ENCODE measurements at regions not wholly inside any gene's neighbourhood (a gene's known extent, or its start where the extent isn't known, plus 50 kb on each side); places are given as distances from the start of the nearest gene placed in this dataset.

DNA sequence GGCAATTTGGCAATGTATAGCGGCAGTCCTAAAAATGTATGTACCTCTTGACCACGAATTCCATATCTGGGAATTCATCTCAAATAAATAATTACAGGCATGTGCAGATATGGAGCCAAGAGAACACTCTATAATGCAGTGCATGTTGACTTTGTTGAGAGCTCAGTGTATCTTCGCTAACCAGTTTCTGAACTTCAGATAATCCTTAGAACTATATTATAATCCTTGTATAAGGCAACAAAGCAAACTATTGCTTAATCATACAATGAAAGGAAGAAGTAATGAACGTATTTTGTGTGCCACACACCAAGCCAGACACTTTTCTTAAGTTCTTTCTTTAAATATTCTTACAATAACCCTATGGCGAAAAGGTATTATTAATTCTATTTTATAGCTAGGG lies 168.5 kb downstream of the SMIM20 start:
- in situ Hi-C loops (cut with HindIII; ENCODE audit: low pct_unique_long_range_greater_than_20kb, low sequenced_read_pairs): no loop called here
- DNase-seq (ENCODE audit: low read depth): no peak

DNA sequence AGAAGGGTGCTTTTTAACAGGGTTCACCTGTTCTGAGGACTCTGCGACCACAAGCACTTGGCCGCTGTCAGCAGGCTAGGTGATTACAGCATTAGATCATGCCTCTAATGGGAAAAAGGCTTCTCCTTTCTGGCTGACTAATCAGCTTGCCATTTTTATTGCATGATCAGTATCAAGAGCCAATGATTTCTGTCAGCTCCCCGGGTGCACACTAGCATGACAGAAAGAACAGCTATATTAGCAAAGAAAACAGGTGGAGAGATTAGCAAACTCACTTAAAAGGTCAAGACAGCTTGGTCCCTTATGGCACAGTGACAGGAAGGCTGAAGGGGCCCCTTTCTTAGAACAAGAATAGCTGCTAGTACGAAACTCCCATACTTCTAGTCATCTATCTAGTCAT lies 170.0 kb downstream of the SMIM20 start:
- in situ Hi-C loops (cut with HindIII; ENCODE audit: low pct_unique_long_range_greater_than_20kb, low sequenced_read_pairs): no loop called here
- DNase-seq (ENCODE audit: low read depth): peak; percentile 72

DNA sequence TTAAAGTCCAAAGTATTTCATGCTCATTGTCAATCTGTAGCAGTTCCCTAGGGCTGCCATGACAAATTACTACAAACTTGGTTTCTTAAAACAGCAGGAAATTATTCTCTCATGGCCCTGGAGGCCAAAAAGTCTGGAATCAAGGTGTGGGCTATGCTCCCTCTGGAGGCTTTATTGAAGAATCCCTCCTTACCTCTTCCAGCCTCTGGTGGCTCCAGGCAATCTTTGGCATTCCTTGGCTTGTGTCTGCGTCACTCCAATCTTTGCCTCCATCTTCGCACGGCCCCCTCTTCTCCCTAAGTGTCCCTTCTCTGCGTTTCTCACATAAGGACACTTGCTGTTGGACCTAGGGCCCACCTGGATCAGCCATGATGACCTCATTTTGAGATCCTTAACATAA lies 170.4 kb downstream of the SMIM20 start:
- DNase-seq (ENCODE audit: low read depth): no peak
- in situ Hi-C loops (cut with HindIII; ENCODE audit: low pct_unique_long_range_greater_than_20kb, low sequenced_read_pairs): no loop called here

DNA sequence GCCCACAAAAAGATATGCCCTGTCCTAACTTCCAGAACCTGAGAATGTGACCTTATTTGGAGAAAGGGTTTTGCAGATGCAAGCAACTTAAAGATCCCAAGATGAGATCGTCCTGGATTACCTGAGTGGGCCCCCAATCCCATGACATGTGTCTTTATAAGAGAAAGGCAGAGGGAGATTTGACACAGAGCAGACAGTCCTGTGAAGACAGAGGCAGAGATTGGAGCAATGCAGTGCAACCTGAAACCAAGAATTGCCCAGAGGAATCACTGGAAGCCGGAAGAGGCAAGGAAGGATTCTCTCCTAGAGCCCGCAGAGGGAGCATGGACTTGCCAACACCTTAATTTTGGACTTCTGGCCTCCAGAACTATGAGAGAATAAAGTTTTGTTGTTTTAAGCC lies 171.5 kb downstream of the SMIM20 start:
- no peak for DNase-seq (ENCODE audit: low read depth)
- in situ Hi-C loops (cut with HindIII; ENCODE audit: low pct_unique_long_range_greater_than_20kb, low sequenced_read_pairs): no loop called here

DNA sequence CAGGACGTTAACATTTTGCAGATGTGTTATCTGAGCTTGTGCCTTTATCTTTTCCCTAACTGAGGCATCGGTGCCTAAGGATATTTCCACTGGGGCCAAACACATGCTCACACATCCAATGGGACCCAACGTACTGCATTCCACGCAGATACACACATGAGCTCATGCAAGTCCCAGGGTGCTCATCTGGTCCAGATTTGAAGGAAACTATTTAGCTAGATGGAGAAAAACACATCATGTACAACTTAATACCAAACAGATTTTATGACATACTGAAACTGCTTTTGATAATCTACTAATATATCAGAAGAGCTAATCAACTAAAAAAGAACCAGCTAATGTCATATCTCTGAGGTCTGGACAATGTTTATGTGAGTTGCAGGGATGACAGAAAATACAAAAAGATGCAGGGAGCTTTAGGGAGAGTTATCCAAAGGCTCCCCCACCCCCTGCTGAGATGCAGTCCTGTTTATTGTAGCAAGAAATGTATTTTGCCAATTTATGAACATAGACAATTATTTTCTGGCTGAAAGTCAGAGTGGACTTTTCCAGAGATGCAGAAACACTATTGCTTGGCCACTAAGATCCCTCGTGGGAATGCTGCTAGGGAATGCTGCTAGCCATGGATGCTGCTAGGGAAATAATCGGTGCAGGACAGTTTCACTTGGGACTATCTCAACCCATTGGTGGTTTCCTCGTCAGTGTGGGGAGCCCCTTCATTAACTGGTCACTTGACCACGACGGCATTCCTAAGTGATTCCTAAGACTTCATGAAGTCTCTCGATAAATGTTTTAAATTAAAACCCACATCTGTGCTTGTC lies 172.8 kb downstream of the SMIM20 start:
- no peak for DNase-seq (ENCODE audit: low read depth)
- in situ Hi-C loops (cut with HindIII; ENCODE audit: low pct_unique_long_range_greater_than_20kb, low sequenced_read_pairs): no loop called here

DNA sequence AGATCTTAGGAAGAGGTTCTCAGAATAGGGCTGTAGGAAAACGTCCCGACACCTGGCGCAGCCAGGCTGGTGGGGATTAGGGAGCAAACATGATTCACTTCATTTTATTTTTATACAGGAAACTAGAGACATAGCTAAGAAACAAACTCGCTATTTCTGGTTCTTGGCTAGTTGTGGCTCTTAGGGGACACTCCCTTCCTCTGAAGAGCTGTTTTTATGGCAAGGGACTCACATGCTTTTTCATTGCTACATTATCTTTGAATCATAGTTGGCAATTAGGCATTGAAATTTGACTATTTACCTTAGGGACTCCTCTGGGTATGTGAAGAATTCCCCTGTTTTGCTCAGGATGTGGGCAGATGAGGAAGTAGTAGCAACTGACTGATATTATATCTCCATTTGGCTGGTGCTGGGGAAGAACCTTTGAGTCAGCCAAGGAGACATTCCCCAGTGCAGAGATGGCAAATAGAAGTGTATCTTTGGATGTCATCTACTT lies 174.5 kb downstream of the SMIM20 start:
- DNase-seq (ENCODE audit: low read depth): peak; percentile 39
- in situ Hi-C loops (cut with HindIII; ENCODE audit: low pct_unique_long_range_greater_than_20kb, low sequenced_read_pairs): no loop called here

DNA sequence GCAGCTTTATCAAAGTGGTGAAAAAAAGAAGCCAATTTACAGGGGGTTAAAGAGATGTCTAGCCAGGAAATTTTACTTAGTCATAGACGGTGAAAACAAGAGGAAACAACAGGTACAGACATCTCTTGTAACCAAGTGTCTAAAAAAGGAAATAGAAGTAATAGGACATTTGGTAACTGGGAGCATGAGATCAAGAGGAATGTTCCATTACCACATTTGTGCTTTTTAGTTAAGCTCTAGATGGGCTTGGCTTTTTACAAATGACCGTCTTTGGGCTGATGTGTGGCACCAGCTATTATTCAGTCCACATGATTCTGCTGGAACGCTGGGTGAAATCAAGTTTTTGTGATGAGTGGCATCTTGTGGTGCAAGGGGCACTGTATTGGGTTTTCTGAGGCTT lies 179.5 kb downstream of the SMIM20 start:
- no peak for DNase-seq (ENCODE audit: low read depth)
- in situ Hi-C loops (cut with HindIII; ENCODE audit: low pct_unique_long_range_greater_than_20kb, low sequenced_read_pairs): no loop called here

DNA sequence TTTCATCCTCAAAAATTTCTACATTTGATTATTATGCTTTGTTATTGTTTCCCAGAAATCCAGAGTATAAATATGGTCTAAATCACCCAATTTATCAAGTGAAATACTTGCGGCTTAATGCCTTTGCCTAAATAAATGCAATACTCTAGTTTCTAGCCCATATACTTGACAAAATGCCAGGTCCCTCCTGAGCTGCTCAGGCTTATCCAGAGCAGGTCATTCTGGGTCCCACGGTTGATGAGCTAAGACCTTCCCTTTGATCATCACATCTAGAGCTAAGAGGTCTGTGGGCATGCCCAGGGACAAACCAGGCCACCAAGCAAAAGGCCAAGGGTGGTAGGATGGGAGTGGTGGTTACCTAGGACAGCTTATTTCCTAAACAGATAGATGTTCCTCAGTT lies 180.1 kb downstream of the SMIM20 start:
- no peak for DNase-seq (ENCODE audit: low read depth)
- in situ Hi-C loops (cut with HindIII; ENCODE audit: low pct_unique_long_range_greater_than_20kb, low sequenced_read_pairs): no loop called here

DNA sequence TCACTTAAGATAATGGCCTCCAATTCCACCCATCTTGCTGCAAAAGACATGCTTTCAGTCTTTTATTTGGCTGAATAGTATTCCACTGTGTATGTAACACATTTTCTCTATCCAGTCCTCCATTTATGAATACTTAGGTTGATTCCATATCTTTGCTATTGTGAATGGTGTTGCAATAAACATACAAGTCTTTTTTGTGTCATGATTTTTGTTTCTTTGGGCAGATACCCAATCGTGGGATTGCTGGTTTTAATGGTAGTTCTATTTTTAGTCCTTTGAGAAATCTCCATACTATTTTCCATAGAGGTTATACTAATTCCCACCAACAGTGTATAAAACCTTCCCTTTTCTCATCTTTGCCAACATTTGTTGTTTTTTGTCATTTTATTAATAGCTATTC lies 180.9 kb downstream of the SMIM20 start:
- DNase-seq (ENCODE audit: low read depth): no peak
- in situ Hi-C loops (cut with HindIII; ENCODE audit: low pct_unique_long_range_greater_than_20kb, low sequenced_read_pairs): no loop called here

DNA sequence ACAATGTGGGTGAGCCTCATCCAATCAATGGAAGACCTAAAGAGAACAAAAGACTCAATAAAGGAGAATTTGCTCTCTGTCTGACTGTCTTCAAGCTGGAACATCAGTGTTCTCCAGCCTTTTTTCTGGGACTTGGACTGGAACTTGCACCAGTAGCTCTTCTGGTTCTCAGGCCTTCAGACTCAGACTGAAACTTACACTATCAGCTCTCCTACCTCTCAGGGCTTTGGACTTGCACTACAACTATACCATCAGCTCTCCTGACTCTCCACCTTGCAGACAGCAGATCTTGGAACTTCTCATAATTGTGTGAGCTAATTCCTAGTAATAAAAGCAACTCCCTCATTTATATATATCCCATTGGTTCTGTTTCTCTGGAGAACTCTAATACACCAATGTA lies 185.9 kb downstream of the SMIM20 start:
- no peak for DNase-seq (ENCODE audit: low read depth)
- in situ Hi-C loops (cut with HindIII; ENCODE audit: low pct_unique_long_range_greater_than_20kb, low sequenced_read_pairs): no loop called here

DNA sequence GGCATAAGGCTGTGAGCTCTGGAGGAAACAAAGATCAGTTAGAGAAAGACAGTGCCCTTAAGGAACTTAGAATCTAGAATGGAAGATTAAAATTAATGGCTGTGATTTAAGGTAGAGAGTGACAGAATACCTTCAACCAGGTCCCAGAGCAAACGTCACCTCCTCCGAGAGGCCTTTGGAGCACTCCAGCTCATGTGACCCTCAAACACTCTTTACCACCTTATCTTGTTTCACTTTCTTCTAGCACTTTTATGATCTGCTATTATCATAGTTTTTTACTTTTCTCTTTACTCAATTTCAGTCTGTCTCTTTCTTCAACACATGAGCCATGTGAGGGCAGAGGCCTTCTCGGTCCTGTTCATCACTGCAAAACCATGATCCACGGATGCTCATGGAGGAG lies 187.0 kb downstream of the SMIM20 start:
- in situ Hi-C loops (cut with HindIII; ENCODE audit: low pct_unique_long_range_greater_than_20kb, low sequenced_read_pairs): no loop called here
- DNase-seq (ENCODE audit: low read depth): no peak

DNA sequence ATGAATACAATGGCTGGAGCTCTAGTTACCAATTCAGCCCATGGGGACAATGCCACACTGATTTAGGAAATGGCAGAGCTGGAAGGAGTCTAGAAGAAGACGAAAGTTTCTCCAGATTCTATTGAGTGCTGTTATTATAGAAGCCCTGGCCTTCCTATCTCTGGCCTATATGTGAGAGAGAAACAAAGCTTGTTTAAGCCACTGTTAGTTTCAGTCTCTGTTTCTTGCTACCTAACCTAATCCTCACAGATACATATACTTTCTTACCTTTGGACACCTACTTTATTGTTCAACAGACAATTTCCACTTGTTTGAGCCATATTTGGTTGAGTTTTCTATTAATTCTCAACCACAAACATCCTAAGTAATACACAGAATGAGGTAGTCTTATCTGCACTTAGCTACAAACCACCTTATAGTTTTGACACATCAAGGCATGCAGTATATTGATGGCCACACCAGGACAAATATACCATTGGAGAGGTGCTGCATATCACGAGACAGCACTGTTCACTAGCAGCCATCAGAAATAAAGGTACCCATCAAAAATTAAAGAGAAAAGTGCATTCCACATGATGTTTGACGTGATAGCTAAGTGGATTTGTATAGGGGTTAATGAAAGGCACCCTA lies 190.2 kb downstream of the SMIM20 start:
- in situ Hi-C loops (cut with HindIII; ENCODE audit: low pct_unique_long_range_greater_than_20kb, low sequenced_read_pairs): no loop called here
- no peak for DNase-seq (ENCODE audit: low read depth)

DNA sequence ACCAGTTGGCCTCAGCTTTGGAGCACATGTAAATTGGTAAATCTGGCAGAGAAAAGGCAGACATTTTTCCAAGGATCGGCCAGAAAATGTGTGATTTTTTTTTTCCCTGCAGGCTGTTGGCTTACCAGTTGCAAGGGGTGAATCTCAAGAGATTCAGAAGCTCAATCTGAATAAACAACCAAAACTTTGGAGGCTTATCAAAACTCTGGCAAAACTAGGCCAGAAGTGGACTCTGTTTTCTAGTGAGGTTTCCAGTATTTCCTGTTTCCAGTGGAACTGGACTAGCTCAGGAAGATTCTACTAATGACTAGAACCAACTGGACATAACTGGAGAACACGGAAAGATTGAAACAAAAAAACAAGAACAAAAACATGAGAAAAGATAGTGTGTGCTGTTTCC lies 191.3 kb downstream of the SMIM20 start:
- in situ Hi-C loops (cut with HindIII; ENCODE audit: low pct_unique_long_range_greater_than_20kb, low sequenced_read_pairs): no loop called here
- no peak for DNase-seq (ENCODE audit: low read depth)

DNA sequence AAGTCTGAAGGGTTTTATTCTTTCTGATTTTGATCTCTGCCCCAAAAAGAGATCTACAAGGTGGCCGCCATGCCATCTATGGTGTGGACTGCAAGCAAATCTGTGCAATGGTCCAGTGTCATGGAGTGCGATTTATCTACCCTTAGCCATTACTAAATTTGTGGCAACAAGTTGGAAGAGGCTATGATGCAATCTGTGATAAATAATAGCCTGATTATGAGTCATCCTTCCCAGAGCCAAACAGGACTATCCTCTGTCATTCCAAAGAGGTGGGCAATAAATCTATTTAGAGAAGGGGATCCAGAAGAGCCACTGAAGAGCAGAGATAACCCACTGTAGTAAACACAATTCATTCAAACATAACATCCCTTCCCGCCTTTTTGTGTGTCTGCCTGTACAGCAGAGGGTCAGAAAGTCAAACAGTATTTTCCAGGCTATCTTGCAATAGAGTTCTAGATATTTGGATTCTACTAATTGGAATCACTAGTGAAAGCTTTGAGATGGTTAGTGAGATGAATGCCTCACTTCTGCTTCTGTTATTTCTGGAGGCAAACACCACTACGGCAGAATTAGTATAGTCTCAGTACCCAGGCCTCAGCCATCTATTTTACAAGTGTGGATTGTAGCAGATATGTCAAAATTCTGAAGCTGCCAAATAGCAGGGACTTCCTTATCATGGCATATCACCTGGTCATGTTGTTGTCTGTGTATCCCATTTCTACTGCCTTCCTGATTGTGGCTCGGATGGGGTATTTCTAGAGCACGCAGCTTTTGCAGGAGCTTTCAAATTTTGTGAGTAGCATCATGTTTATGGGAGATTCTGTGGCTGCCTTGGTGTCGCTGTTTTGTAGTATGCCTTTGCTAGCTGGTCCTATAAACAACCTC lies 192.0 kb downstream of the SMIM20 start:
- in situ Hi-C loops (cut with HindIII; ENCODE audit: low pct_unique_long_range_greater_than_20kb, low sequenced_read_pairs): no loop called here
- DNase-seq (ENCODE audit: low read depth): peak; percentile 35

DNA sequence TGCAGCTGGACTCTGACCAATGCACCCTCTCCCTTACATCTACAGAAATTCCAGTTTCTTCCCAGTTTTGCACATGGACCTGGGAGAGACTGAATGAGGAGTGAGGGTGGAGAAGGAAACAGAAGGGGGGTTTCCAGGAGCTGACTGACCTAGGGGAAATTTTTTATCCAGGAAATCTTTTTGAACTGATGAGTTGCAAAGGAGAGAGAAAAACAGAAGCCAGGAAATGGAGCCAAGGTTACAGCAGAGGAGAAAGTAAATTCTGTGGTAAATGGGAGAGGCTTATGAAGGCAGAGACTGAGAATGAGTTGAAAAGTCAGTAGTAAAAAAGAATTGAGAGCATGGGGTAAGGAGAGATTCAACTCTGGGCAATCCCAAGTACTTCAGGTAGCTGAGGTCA lies 192.8 kb downstream of the SMIM20 start:
- in situ Hi-C loops (cut with HindIII; ENCODE audit: low pct_unique_long_range_greater_than_20kb, low sequenced_read_pairs): no loop called here
- no peak for DNase-seq (ENCODE audit: low read depth)

DNA sequence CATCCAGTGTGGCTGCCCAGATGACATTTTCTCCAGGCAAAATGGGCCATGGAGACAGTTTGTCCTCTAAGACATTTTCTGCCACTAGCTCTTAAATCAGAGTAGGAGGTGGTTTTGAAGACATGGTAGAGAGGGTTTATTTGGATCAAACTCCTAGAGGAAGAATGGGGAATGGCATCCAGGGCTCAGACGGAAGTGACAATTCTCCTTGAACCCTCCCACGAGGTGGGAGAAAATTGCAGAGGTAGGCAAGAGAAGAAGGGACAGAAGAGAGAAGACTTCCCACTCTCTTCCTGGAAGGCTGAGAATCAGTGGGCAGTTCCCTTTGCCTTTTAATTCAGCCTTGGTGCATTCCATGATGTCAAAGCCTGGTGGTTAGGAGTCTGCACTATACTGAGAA lies 194.0 kb downstream of the SMIM20 start:
- in situ Hi-C loops (cut with HindIII; ENCODE audit: low pct_unique_long_range_greater_than_20kb, low sequenced_read_pairs): no loop called here
- DNase-seq (ENCODE audit: low read depth): no peak

DNA sequence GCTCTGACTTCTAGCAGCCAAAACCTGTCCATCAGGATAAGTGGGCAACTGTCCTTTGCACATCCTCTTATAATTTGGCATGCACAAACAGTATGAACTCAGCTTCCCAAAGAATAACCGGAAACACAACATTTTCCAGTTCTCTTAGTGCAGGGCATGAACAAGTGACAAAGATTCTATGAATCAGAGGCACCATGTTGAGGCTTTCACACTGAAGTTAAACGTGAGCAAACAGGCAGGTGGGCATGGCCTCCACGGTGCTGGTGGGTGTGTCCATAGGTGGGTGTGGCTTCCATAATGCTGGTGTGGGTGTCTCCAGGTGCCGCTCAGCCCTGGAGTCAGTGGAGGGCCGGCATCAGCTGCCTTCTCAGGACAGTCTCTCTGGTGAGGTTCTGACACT lies 196.5 kb downstream of the SMIM20 start:
- in situ Hi-C loops (cut with HindIII; ENCODE audit: low pct_unique_long_range_greater_than_20kb, low sequenced_read_pairs): no loop called here
- DNase-seq (ENCODE audit: low read depth): no peak

DNA sequence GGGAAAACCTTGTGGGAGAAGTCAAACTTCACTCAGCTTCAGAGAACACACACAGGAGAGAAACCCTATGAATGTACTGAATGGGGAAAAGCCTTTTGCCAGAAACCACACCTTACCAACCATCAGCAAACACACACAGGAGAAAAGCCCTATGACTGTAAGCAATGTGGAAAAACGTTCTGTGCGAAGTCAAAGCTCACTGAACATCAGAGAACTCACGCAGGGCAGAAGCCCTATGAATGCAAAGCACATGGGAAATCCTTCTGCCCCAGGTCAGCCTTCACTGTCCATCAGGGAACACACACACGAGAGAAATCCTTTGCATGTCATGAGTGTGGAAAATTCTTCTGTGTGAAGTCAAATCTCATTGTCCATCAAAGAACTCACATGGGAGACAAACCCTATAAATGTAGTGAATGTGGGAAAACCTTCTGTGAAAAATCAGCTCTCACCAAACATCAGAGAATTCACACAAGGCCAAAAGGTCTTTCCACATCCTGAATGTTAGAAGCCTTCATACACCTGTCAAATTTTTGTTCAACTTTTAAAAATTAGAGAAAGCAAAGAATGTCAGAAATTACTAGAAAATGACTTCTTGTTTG lies 199.4 kb downstream of the SMIM20 start:
- peak; percentile 6 for DNase-seq (ENCODE audit: low read depth)
- in situ Hi-C loops (cut with HindIII; ENCODE audit: low pct_unique_long_range_greater_than_20kb, low sequenced_read_pairs): no loop called here

DNA sequence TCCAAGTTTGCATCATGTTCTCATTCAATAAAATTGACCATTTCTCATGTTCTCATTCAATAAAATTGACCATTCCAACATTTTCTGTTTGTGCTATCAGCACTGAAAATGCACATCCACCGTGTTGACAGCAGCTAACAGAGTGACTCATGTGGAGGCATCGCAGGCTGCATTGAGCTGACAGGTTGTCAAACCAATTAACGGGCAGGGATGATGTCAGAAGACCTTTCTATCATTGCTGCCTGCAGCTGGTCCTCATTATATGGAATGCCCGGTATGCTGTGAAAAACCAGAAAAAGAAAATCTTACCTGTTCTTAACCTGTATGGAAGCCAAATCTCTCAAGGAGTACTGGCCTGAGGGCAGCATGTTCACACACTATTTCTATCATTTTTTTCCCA lies 202.0 kb downstream of the SMIM20 start:
- in situ Hi-C loops (cut with HindIII; ENCODE audit: low pct_unique_long_range_greater_than_20kb, low sequenced_read_pairs): no loop called here
- no peak for DNase-seq (ENCODE audit: low read depth)

Data from Caki2 (cell line).